IMR-90 (cell line): ENCODE measurements at regions not wholly inside any gene's neighbourhood (a gene's known extent, or its start where the extent isn't known, plus 50 kb on each side); places are given as distances from the start of the nearest gene placed in this dataset.

ENCODE experiments used
- ATAC-seq: fragments of 200-7000 bp; cut with Tn5 transposase; 2 replicates; pipeline ENCODE4 v1.9.1; 2020; ENCODE audit warnings: low read depth, mild to moderate bottlenecking, moderate library complexity
- BruUV-seq: library from RNA; stranded (reverse); fragments of 400-500 nt; replicated peaks from 2 replicates; lab custom pipeline; 2021; lab: Mats Ljungman, UMichigan
- CTCF ChIA-PET: fragments of 300-600 bp; formaldehyde crosslinking; extraction: SDS; loops from one replicate; lab custom pipeline; 2021; ENCODE audit warnings: antibody characterized with exemption; lab: Yijun Ruan, JAX
- POLR2A ChIA-PET: fragments of 300-600 bp; sonication (Branson Sonifier 250); formaldehyde crosslinking; loops from one replicate; lab custom pipeline; 2022; ENCODE audit warnings: antibody characterized with exemption; ENCODE audit not compliant: unreplicated experiment; lab: Charles Lee
- DNase-seq: peaks from one replicate; pipeline ENCODE4 v3.0.0; 2013
- H2AFZ ChIP-seq: replicated peaks from 2 replicates; pipeline ENCODE3; 2013; ENCODE audit warnings: low read length, mild to moderate bottlenecking; ENCODE audit not compliant: poor library complexity
- H2AK5ac ChIP-seq: 2 replicates; pipeline ENCODE4 v1.6.1; 2013; ENCODE audit warnings: low read depth, low read length, inconsistent platforms
- H2AK9ac ChIP-seq: replicated peaks from 2 replicates; pipeline ENCODE3; 2013; ENCODE audit warnings: mild to moderate bottlenecking, low read depth, low read length, moderate library complexity; ENCODE audit not compliant: poor library complexity
- H2BK120ac ChIP-seq: 2 replicates; pipeline ENCODE4 v1.6.1; 2013; ENCODE audit warnings: low read depth, low read length, inconsistent platforms
- H2BK15ac ChIP-seq: 3 replicates; pipeline ENCODE4 v1.6.1; 2013; ENCODE audit warnings: low read depth, low read length, inconsistent platforms
- H2BK20ac ChIP-seq: 2 replicates; pipeline ENCODE4 v1.6.1; 2013; ENCODE audit warnings: low read depth, mild to moderate bottlenecking, inconsistent platforms, low read length, moderate library complexity
- H2BK5ac ChIP-seq: 2 replicates; pipeline ENCODE4 v1.6.1; 2013; ENCODE audit warnings: mild to moderate bottlenecking, low read depth, low read length, inconsistent platforms; ENCODE audit not compliant: poor library complexity, severe bottlenecking
- H3K14ac ChIP-seq: replicated peaks from 2 replicates; pipeline ENCODE4 v1.6.1; 2013; ENCODE audit warnings: low read depth, low read length, inconsistent platforms
- H3K18ac ChIP-seq: 2 replicates; pipeline ENCODE4 v1.6.1; 2013; ENCODE audit warnings: low read depth, low read length, control low read depth
- H3K23ac ChIP-seq: 2 replicates; pipeline ENCODE4 v1.6.1; 2013; ENCODE audit warnings: low read depth, low read length, inconsistent platforms
- H3K27ac ChIP-seq: 2 replicates; pipeline ENCODE4 v1.5.1; 2013; ENCODE audit warnings: mild to moderate bottlenecking, control low read depth, low read length; ENCODE audit not compliant: insufficient read depth
- H3K27me3 ChIP-seq: 2 replicates; pipeline ENCODE4 v1.6.1; 2013; ENCODE audit warnings: low read length; ENCODE audit not compliant: control insufficient read depth, insufficient read depth
- H3K36me3 ChIP-seq: 2 replicates; pipeline ENCODE4 v1.6.1; 2013; ENCODE audit warnings: low read length, mixed read lengths; ENCODE audit not compliant: control insufficient read depth, insufficient read depth
- H3K4ac ChIP-seq: 2 replicates; pipeline ENCODE4 v1.6.1; 2013; ENCODE audit warnings: low read depth, low read length, inconsistent platforms
- H3K4me1 ChIP-seq: 2 replicates; pipeline ENCODE4 v1.6.1; 2013; ENCODE audit warnings: low read length, mixed read lengths; ENCODE audit not compliant: control insufficient read depth, insufficient read depth
- H3K4me2 ChIP-seq: 2 replicates; pipeline ENCODE4 v1.6.1; 2013; ENCODE audit warnings: low read depth, mild to moderate bottlenecking, control low read depth, low read length, moderate library complexity
- H3K4me3 ChIP-seq: 2 replicates; pipeline ENCODE4 v1.5.1; 2013; ENCODE audit warnings: low read depth, mild to moderate bottlenecking, control low read depth, low read length, moderate library complexity; ENCODE audit not compliant: insufficient read depth
- H3K56ac ChIP-seq: 2 replicates; pipeline ENCODE4 v1.6.1; 2013; ENCODE audit warnings: low read length, inconsistent platforms; ENCODE audit not compliant: insufficient read depth; ENCODE audit errors: extremely low read depth
- H3K79me1 ChIP-seq, 2 experiments: 2 replicates each; pipeline ENCODE4 v1.6.1; 2013; ENCODE audit warnings: low read length in 2 of 2, inconsistent platforms in 1 of 2, low read depth in 1 of 2
- H3K9ac ChIP-seq: 2 replicates; pipeline ENCODE4 v1.6.1; 2013; ENCODE audit warnings: low read depth, low read length, control low read depth
- H3K9me1 ChIP-seq: 2 replicates; pipeline ENCODE4 v1.6.1; 2013; ENCODE audit warnings: low read length, inconsistent platforms; ENCODE audit not compliant: insufficient read depth
- H3K9me3 ChIP-seq: 2 replicates; pipeline ENCODE4 v1.6.1; 2013; ENCODE audit warnings: low read length; ENCODE audit not compliant: control insufficient read depth, insufficient read depth
- H4K20me1 ChIP-seq: 2 replicates; pipeline ENCODE4 v1.6.1; 2013; ENCODE audit warnings: low read length, inconsistent platforms; ENCODE audit not compliant: insufficient read depth
- H4K5ac ChIP-seq: 2 replicates; pipeline ENCODE4 v1.6.1; 2013; ENCODE audit warnings: mild to moderate bottlenecking, low read depth, low read length, control low read depth
- H4K8ac ChIP-seq, 2 experiments: 2 replicates each; pipeline ENCODE4 v1.6.1; 2013; ENCODE audit warnings: low read depth in 2 of 2, low read length in 2 of 2, control low read depth in 1 of 2, inconsistent platforms in 1 of 2
- H4K91ac ChIP-seq: 2 replicates; pipeline ENCODE4 v1.6.1; 2013; ENCODE audit warnings: low read depth, low read length, inconsistent platforms; ENCODE audit not compliant: insufficient read depth
- BHLHE40 ChIP-seq: fragments of 150-350 bp; IDR thresholded peaks from 2 replicates; pipeline ENCODE4 v1.6.1; 2016; ENCODE audit warnings: mild to moderate bottlenecking, low read depth, low read length
- FOS ChIP-seq: fragments of 150-350 bp; IDR thresholded peaks from 2 replicates; pipeline ENCODE4 v1.6.1; 2016; ENCODE audit warnings: low read depth, low read length
- POLR2A ChIP-seq: IDR thresholded peaks from 2 replicates; pipeline ENCODE4 v1.6.1; 2012; ENCODE audit warnings: mild to moderate bottlenecking, low read depth, low read length
- WGBS, 2 experiments: methylation state at CpG; one replicate each; pipeline versions ENCODE4 v1.1.5 to v1.1.7; 2013; ENCODE audit warnings: missing lambda C conversion rate in 2 of 2; ENCODE audit not compliant: insufficient read length in 1 of 2; ENCODE audit errors: extremely low coverage in 2 of 2; 5-methylcytosine and 5-hydroxymethylcytosine counted together
- dilution Hi-C: fragments of 300-500 bp; cut with HindIII; formaldehyde crosslinking; loops from one replicate; pipeline ENCODE4 v1.14.3; 2018; ENCODE audit warnings: low sequenced_read_pairs; ENCODE audit not compliant: unreplicated experiment
- in situ Hi-C: fragments of 300-500 bp; cut with MboI; formaldehyde crosslinking; loops from 3 replicates; pipeline ENCODE4 v1.14.3; 2019; ENCODE audit warnings: low sequenced_read_pairs, inconsistent platforms, mixed read lengths
- intact Hi-C: fragments of 100-400 bp; cut with micrococcal nuclease; formaldehyde crosslinking; loops from 2 replicates; pipeline ENCODE4 v1.10.0; 2022

DNA sequence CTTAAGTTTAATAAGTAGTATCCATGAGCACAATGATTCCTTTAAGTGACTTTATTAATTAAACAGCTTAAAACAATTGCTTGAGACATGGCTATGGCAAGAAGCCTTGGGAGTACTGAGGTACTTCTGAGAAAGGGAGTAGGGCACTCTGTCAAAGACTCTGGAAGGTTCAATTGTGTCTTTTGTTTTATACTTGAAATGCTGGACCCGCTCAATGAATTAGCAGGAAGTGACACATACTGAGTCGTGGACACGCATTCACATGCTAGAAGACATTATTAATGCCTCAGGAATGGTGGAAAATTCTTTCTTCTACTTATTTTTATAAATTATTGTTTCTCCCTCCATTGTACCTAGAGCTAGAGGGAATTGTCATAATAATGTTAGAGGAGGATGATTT is 347.3 kb upstream of the ZNF608 start:
- BruUV-seq, result no TSS peak
- dilution Hi-C loops (no loop called here), in situ Hi-C loops (no loop called here), intact Hi-C loops (no loop called here)
- DNase-seq, result peak; percentile 92
- H3K18ac ChIP-seq, result peak overlapping the region; percentile 69; the same call in 1 of the 2 replicates
- H2AK5ac ChIP-seq, result peak overlapping the region; percentile 57; the same call in 1 of the 2 replicates
- H4K91ac ChIP-seq, result peak overlapping the region; percentile 72; the same call in 1 of the 2 replicates
- H3K4me2 ChIP-seq, result peak overlapping the region; percentile 39; the same call in 1 of the 2 replicates
- no peaks in the 10 kb centered on the region for H4K20me1 ChIP-seq
- CTCF ChIA-PET, result interaction anchor here (0.7 kb wide), 1 partner anchor 280 kb away, joined by 3 read pairs; no protein-coding TSS in a partner anchor
- H3K79me1 ChIP-seq, result no peaks in the 10 kb centered on the region
- peak overlapping the region; percentile 52; the same call in 1 of the 3 replicates for H2BK15ac ChIP-seq
- H2BK20ac ChIP-seq, result peak overlapping the region; percentile 99
- TF ChIP-seq BHLHE40 (peak; percentile 61; the same call in 1 of the 2 replicates), POLR2A (no peak), FOS (peak; percentile 43; the same call in 1 of the 2 replicates)
- peak overlapping the region; percentile 65; the same call in 1 of the 2 replicates for H3K23ac ChIP-seq
- H2AK9ac ChIP-seq, result no peak overlapping the region
- H3K4me3 ChIP-seq, result no peak overlapping the region
- no peak overlapping the region for H3K9ac ChIP-seq
- H3K36me3 ChIP-seq, result no peaks in the 10 kb centered on the region
- no peak overlapping the region for H2AFZ ChIP-seq
- peaks cover 3% of the 10 kb centered on the region; the same call in 1 of the 2 replicates for H3K9me1 ChIP-seq
- H3K9me3 ChIP-seq, result no peaks in the 10 kb centered on the region; the same call in 1 of the 2 replicates
- POLR2A ChIA-PET, result no interaction called here
- peak overlapping the region; percentile 98 for H2BK120ac ChIP-seq
- H4K5ac ChIP-seq, result peak overlapping the region; percentile 67; the same call in 1 of the 2 replicates
- no peaks in the 10 kb centered on the region for H3K4me1 ChIP-seq
- H4K8ac ChIP-seq, result peak overlapping the region; percentile 71 to 87; a peak in 3 of 4 replicates
- H2BK5ac ChIP-seq, result peak overlapping the region; percentile 99
- H3K14ac ChIP-seq, result peak overlapping the region; percentile 89; the same call in 1 of the 2 replicates
- H3K27ac ChIP-seq, result no peak overlapping the region
- peak overlapping the region; percentile 62 for H3K56ac ChIP-seq
- no peaks in the 10 kb centered on the region for H3K27me3 ChIP-seq
- H3K4ac ChIP-seq, result peak overlapping the region; percentile 94; the same call in 1 of the 2 replicates
- WGBS, 2 experiments, result no CpG with 5 or more reads among the region's 3 CpGs
- ATAC-seq, result peak; percentile 74
